SJSA1 (cell line): ENCODE measurements at regions not wholly inside any gene's neighbourhood (a gene's known extent, or its start where the extent isn't known, plus 50 kb on each side); places are given as distances from the start of the nearest gene placed in this dataset.
A peak's percentile ranks its signal among the peaks of the same experiment; 100 is the strongest.
"Not testable (repeated sequence)": the region's sequence is repeated elsewhere in the genome, so short reads cannot be mapped to it uniquely, and the experiment has no call there.

Experiments
- DNase-seq, 2 experiments: peaks; one replicate each; pipeline ENCODE4 v3.0.0-alpha.2; 2015 to 2020; ENCODE audit warnings: low spot score in 2 of 2, low read depth in 1 of 2
- H3K27ac ChIP-seq: fragments of 250-450 bp; sonication (Bioruptor Pico); 2 replicates; pipeline ENCODE4 v1.5.1; 2020; ENCODE audit warnings: mild to moderate bottlenecking, moderate library complexity
- H3K27me3 ChIP-seq: fragments of 250-450 bp; sonication (Bioruptor Pico); replicated peaks from 2 replicates; pipeline ENCODE4 v1.5.1; 2020; ENCODE audit warnings: mild to moderate bottlenecking, moderate library complexity
- H3K36me3 ChIP-seq: fragments of 250-450 bp; sonication (Bioruptor Pico); 2 replicates; pipeline ENCODE4 v1.5.1; 2020; ENCODE audit warnings: mild to moderate bottlenecking
- H3K4me1 ChIP-seq: fragments of 250-450 bp; sonication (Bioruptor Pico); replicated peaks from 2 replicates; pipeline ENCODE4 v1.6.1; 2021; ENCODE audit warnings: mild to moderate bottlenecking
- H3K4me3 ChIP-seq: fragments of 250-450 bp; sonication (Bioruptor Pico); 2 replicates; pipeline ENCODE4 v1.5.1; 2020; ENCODE audit warnings: mild to moderate bottlenecking
- H3K9me3 ChIP-seq: fragments of 250-450 bp; sonication (Bioruptor Pico); replicated peaks from 2 replicates; pipeline ENCODE4 v1.5.1; 2020; ENCODE audit warnings: mild to moderate bottlenecking

GRCh38 chr14:105739331-105740102 is 213.1 kb downstream of the TMEM121 start:
- Histone ChIP-seq H3K9me3 (no peaks in the 10 kb centered on the region), H3K4me1 (no peaks in the 10 kb centered on the region), H3K4me3 (no peak overlapping the region), H3K36me3 (no peaks in the 10 kb centered on the region), H3K27ac (no peak overlapping the region), H3K27me3 (no peaks in the 10 kb centered on the region)
- no peak for DNase-seq

DNA sequence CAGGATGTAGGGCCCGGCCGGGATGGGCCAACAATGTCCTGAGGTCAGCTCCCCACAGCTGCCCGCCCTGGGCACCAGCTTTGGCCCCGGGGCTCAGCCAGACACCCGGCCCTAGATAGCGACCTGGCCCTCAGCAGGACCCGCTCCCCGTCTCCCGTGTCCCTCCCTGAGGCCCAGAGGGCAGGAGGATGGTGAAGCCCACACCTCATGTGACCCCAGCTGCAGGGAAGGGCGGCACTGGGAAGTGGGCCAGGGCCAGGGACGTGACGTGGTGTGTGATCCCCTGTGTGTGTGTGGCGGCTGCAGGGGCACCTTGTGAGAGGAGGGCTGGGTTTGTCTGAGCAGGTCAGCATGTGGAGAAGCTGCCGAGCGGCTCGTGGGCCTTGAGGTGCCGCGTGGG is 213.9 kb downstream of the TMEM121 start:
- H3K36me3 ChIP-seq, H3K27ac ChIP-seq, H3K27me3 ChIP-seq, H3K9me3 ChIP-seq, DNase-seq, H3K4me3 ChIP-seq, H3K4me1 ChIP-seq: not testable (repeated sequence)

DNA sequence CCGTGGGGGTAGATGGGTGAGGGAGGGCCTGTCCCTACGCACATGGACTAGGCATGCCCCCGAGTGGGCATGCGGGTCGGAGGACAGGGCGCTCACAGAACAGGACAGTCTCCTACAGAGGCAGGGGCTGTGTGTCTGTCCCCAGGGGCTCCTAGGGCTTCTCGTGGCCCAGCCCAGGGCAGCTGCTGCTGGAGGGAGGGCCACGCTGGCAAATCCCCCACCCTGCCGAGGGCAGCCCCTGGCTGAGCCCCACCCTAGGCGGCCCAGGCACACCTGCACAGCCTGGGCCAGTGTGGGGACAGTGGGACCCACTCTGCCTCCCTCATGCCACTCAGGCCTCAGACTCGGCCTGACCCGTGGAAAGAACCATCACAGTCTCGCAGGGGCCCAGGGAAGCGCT is 214.6 kb downstream of the TMEM121 start:
- not testable (repeated sequence) for H3K4me1 ChIP-seq, DNase-seq, H3K9me3 ChIP-seq, H3K27me3 ChIP-seq, H3K27ac ChIP-seq, H3K4me3 ChIP-seq, H3K36me3 ChIP-seq

DNA sequence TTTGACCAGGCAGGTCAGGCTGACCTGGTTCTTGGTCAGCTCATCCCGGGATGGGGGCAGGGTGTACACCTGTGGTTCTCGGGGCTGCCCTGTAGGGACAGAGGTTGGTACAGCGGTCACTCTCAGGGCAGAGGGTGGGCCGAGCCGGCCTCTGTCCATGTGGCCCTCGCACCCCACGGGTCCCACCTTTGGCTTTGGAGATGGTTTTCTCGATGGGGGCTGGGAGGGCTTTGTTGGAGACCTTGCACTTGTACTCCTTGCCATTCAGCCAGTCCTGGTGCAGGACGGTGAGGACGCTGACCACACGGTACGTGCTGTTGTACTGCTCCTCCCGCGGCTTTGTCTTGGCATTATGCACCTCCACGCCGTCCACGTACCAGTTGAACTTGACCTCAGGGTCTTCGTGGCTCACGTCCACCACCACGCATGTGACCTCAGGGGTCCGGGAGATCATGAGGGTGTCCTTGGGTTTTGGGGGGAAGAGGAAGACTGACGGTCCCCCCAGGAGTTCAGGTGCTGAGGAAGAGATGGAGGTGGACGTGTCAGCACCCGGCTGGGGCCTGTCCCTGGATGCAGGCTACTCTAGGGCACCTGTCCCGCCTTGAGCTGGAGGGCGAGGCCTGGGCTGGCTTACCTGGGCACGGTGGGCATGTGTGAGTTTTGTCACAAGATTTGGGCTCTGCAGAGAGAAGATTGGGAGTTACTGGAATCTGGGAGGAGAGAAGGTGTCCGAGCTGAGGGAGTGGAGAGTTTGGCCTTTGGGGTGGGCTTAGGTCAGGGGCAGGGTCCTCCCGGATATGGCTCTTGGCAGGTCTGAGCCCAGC is 215.5 kb downstream of the TMEM121 start:
- H3K36me3 ChIP-seq, H3K9me3 ChIP-seq, H3K4me3 ChIP-seq, H3K4me1 ChIP-seq, DNase-seq, H3K27ac ChIP-seq, H3K27me3 ChIP-seq: not testable (repeated sequence)

GRCh38 chr14:105742531-105742848 is 216.1 kb downstream of the TMEM121 start:
- H3K4me3 ChIP-seq = no peak overlapping the region
- DNase-seq = no peak

GRCh38 chr14:105742904-105743701 is 216.7 kb downstream of the TMEM121 start:
- H3K27me3 ChIP-seq, H3K36me3 ChIP-seq, DNase-seq, H3K4me3 ChIP-seq, H3K27ac ChIP-seq, H3K9me3 ChIP-seq, H3K4me1 ChIP-seq: not testable (repeated sequence)

More at GRCh38 chr14:105742531-105742848, 216.1 kb downstream of the TMEM121 start:
- no peaks in the 10 kb centered on the region for H3K4me1 ChIP-seq
- H3K27me3 ChIP-seq = no peaks in the 10 kb centered on the region
- H3K9me3 ChIP-seq = no peaks in the 10 kb centered on the region
- no peaks in the 10 kb centered on the region for H3K36me3 ChIP-seq
- H3K27ac ChIP-seq = no peak overlapping the region

- not testable (repeated sequence) for H3K9me3 ChIP-seq, H3K36me3 ChIP-seq, H3K27me3 ChIP-seq, H3K4me1 ChIP-seq, H3K27ac ChIP-seq, H3K4me3 ChIP-seq, DNase-seq
Observed at GRCh38 chr14:105744213-105744787, 217.9 kb downstream of the TMEM121 start.

DNA sequence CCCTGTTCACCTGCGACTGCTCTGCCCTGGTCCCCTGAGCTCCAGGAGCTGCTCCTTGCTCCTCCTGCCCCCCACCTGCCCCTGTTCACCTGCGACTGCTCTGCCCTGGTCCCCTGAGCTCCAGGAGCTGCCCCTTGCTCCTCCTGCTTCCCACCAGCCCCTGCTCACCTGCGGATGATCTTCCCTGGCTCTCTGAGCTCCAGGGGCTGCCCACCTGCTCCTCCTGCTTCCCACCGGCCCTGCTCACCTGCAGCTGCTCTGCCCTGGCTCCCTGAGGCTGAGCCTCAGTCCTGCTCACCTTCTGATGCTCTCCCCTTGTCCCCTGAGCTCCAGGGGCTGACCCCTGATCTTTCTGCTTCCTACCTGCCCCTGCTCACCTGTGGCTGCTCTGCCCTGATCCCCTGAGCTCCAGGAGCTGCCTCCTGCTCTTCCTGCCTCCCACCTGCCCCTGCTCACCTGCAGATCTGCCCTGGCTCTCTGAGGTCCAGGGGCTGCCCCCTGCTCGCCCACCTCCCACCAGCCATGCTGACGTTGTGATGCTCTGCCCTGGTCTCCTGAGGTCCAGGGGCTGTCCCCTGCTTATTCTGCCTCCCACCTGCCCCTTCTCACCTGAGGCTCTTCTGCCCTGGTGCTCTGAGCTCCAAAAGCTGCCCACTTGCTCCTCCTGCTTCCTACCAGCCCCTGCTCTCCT is 219.2 kb downstream of the TMEM121 start:
- peak in 1 of 2 experiments; percentile 20 for DNase-seq
- H3K4me1 ChIP-seq = no peaks in the 10 kb centered on the region
- H3K27ac ChIP-seq = no peak overlapping the region
- no peaks in the 10 kb centered on the region for H3K36me3 ChIP-seq
- no peak overlapping the region for H3K4me3 ChIP-seq
- no peaks in the 10 kb centered on the region for H3K9me3 ChIP-seq
- H3K27me3 ChIP-seq = no peaks in the 10 kb centered on the region

DNA sequence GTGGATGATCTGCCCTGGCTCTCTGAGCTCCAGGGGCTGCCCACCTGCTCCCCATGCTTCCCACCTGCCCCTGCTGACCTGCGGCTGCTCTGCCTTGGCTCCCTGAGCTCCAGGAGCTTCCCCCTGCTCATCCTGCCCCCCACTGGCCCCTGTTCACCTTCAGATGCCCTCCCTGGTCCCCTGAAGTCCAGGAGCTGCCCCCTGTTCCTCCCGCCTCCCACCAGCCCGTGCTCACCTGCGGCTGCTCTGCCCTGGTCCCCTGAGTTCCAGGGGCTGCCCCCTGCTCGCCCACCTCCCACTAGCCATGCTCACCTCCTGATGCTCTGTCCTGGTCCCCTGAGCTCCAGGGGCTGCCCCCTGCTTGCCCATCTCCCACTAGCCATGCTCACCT is 219.7 kb downstream of the TMEM121 start:
- Histone ChIP-seq H3K36me3 (no peaks in the 10 kb centered on the region), H3K27ac (no peak overlapping the region), H3K27me3 (no peaks in the 10 kb centered on the region), H3K9me3 (no peaks in the 10 kb centered on the region), H3K4me3 (no peak overlapping the region), H3K4me1 (no peaks in the 10 kb centered on the region)
- DNase-seq = no peak

DNA sequence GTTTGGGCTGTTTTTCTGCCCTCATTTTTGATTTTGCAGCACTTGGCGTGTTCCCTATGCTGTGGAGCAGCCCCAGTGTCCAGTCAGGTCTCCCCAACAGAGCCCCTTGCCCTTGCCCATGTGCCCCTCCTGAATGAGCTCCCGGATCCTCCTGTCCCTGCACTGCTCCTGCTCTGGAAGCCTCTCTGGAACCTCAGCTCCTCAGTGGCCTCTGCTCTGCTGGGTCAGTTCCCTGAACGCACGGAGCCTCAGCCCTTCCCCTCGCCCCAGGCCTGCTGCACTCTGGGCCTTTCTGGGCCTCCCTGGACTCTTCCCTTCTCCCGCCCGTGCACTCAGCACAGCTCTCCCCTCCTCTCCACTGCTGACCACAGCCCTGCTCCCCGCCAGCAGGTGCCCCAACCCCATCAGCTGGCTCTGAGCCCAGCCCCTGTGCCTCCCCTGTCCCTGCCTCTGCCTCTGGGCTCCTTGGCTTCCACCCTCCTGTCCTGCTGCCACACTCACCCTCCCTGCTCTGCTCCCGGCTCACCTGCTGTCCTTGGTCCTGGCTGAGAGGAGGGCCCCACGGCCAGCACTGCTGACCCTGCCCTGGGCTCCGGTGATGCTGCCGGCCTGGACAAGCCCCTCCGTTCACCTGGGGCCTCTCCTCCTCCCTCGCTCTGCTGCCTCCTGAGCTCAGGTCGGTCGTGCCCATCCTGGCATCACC is 220.6 kb downstream of the TMEM121 start:
- H3K9me3 ChIP-seq, H3K27me3 ChIP-seq, H3K36me3 ChIP-seq, H3K4me3 ChIP-seq, H3K27ac ChIP-seq, H3K4me1 ChIP-seq: not testable (repeated sequence)
- peak in 1 of 2 experiments; percentile 25 for DNase-seq

GRCh38 chr14:105747503-105748203 is 221.3 kb downstream of the TMEM121 start:
- not testable (repeated sequence) for H3K36me3 ChIP-seq, H3K4me1 ChIP-seq, H3K27me3 ChIP-seq, H3K4me3 ChIP-seq, H3K9me3 ChIP-seq, H3K27ac ChIP-seq
- peak in 1 of 2 experiments; percentile 32 for DNase-seq

GRCh38 chr14:105748204-105748578 is 221.8 kb downstream of the TMEM121 start:
- DNase-seq = peak in 1 of 2 experiments; percentile 26
- H3K27me3 ChIP-seq = no peaks in the 10 kb centered on the region
- no peaks in the 10 kb centered on the region for H3K9me3 ChIP-seq
- H3K4me3 ChIP-seq = no peak overlapping the region
- no peaks in the 10 kb centered on the region for H3K36me3 ChIP-seq
- H3K27ac ChIP-seq = no peak overlapping the region
- no peaks in the 10 kb centered on the region for H3K4me1 ChIP-seq
